ENCODE measurements at regions not wholly inside any gene's neighbourhood (a gene's known extent, or its start where the extent isn't known, plus 50 kb on each side); places are given as distances from the start of the nearest gene placed in this dataset.

- TF ChIP-seq POLR2A (IDR thresholded peaks at IDR 0.05; ENCODE audit: low read length) (no peak), GATA1 (IDR thresholded peaks at IDR 0.05; ENCODE audit: low read depth, low read length) (no peak)
Measured at GRCh38 chr12:89253488-89253887, 98.8 kb downstream of the DUSP6 start.
